DMS53 treated with DMSO at 0.1 percent for 48 hours (cell line): ENCODE measurements at regions not wholly inside any gene's neighbourhood (a gene's known extent, or its start where the extent isn't known, plus 50 kb on each side); places are given as distances from the start of the nearest gene placed in this dataset.
"Not testable (repeated sequence)": the region's sequence is repeated elsewhere in the genome, so short reads cannot be mapped to it uniquely, and the experiment has no call there.

Experiments used
- DNase-seq: peaks from one replicate; lab custom pipeline; 2025; ENCODE audit not compliant: unreplicated experiment; lab: John Stamatoyannopoulos, UW

DNA sequence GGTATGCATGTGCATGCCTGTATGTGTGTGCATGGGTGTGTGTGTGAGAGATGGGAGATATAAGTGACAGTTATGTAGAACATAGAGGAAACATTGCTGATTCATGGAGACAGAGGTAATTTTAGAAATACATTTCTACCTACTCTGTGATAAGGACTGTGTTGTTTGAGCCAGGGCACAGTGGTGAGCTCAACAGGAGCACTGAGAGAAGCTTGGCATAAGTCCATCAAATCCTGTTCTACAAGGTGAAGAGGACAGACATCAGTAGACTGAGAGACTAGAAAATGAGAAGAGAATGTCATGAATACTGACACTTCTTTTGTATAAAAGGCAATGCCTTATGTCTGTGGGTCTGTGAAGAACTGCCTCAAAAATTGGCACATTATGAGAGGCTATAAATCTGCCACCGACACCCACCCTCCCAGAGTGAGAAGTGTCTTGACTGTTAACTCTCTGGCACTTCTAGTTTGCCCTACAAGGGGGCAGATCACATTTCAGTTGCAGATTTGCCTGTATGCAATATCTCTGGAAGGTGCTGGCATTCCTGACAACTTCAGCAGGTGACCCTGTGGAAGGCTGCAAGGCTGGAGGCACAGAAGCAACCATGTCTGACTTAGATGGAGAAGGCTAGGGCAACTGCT is 962.3 kb upstream of the NRXN1 start:
- peak; percentile 63 for DNase-seq

- peak; percentile 51 for DNase-seq
These were observed 958.8 kb upstream of the NRXN1 start for GRCh38 chr2:51990684-51991083.

GRCh38 chr2:51986101-51986500 is 954.2 kb upstream of the NRXN1 start:
- DNase-seq: no peak

DNA sequence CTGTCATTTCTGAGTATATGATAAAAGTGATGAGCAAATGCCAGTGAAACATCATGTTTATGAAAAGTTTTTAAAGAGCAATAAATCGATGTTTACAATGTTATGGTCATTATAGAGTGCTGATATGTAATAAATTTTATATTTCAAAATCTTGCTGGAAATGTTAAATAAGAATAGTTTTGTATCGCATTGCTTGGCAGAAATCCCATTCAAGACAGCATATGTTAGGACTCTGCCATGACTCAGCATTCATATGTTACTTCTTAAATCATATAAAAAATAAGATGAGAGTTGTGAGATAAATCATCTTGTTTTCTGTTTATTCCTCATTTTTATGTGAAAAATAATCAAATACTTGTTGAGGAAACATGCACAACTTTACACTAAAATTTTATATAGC is 949.9 kb upstream of the NRXN1 start:
- peak; percentile 9 for DNase-seq

DNA sequence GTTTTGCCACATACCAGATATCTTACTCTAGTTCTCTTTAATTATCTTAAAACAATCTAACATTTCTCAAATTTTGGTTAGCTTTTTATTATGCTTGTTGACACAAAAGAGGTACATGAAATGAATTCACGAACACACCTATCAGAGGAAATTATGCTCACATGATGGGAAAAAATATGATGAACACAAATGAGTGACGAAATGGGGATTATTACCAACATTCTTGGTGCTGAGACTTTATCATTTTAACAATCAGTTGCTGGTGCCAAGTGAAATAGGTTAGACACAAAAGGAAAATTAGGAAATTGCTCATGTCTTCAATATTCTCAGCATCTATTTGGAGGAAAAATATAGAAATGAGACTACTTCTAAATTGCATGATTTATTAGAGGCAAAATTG is 944.7 kb upstream of the NRXN1 start:
- no peak for DNase-seq

GRCh38 chr2:51971136-51971535 is 939.2 kb upstream of the NRXN1 start:
- DNase-seq: no peak

DNA sequence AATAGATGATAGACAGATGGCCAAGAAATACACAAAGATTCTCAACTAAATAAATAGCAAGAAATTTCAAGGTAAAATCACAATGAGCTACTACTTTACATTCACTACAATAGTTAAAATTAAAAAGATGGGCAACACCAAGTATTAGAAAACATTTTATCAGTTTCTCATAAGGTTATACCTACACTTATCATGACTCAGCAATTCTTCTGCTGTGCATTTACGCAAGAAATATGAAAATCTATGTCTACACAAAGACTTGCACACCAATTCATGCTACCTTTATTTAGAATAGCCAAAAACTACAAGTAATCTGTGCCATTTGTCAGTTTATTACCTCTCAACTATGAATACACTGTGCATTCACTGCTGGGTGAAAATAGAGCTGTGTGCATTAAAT is 937.4 kb upstream of the NRXN1 start:
- no peak for DNase-seq

GRCh38 chr2:51960841-51961335 is 929.0 kb upstream of the NRXN1 start:
- DNase-seq: no peak

GRCh38 chr2:51960281-51960680 is 928.3 kb upstream of the NRXN1 start:
- DNase-seq: no peak

GRCh38 chr2:51959696-51960095 is 927.8 kb upstream of the NRXN1 start:
- DNase-seq: no peak

- DNase-seq: no peak
These were observed 922.0 kb upstream of the NRXN1 start for GRCh38 chr2:51953931-51954330.

- DNase-seq: no peak
These were observed 889.1 kb upstream of the NRXN1 start for GRCh38 chr2:51921076-51921475.

GRCh38 chr2:51920509-51920908 is 888.6 kb upstream of the NRXN1 start:
- no peak for DNase-seq

DNA sequence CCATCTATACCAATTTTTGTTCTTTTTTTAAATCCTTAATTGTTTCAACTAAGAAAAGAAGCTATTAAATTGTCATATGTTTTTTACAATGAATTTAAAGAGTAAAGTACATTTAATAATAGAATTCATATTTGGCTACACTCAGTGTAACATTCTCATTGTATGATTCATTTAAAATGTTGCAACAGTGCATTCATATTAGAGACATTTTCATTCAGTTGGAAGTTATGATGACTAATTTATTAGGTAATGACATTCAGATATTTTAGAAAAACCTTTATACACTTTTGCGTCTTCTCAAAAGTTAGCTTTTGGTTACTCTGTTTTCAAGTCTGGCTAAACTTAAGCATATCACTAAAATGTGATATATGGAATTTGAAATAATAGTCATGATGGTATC is 887.5 kb upstream of the NRXN1 start:
- DNase-seq: no peak

DNA sequence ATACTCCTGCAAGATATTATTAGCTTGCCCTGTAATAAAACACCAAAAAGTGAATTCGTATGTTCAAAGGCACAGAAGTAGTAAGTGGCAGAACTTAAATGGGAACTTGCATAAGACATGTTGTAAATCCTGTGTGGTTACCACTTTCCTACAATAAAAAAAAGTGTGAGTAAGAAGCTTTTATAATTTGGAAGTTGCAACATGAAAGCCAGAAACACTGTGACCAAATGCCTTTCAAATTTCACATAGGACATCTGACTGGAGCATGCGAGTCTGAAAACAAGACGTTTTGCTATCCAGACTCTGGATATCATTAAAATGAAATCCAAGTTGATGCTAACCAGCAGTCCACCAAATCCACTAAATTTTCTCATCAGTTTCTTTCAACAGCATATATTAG is 886.2 kb upstream of the NRXN1 start:
- DNase-seq: no peak

DNA sequence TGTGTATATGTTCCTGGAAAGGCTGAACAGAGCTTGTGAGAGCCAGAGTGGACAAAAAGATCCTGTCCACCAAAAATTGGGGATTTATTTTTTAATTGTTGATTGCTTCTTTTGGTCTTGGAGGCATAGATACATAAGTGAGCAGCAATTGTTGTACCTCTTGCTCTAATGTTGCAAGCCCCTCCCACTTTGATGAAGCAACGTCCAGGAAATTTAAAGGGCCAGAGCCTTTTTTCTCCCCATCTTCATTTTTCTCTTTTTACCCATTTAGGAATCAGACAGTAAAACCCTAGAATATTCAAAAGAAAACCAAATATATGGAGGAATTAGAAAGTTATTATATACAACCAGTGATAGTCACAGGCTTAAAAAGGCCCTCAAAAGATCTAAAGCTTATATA is 871.8 kb upstream of the NRXN1 start:
- no peak for DNase-seq

- DNase-seq: no peak
These were observed 867.7 kb upstream of the NRXN1 start for GRCh38 chr2:51899643-51900042.

GRCh38 chr2:51894584-51894983 is 862.7 kb upstream of the NRXN1 start:
- not testable (repeated sequence) for DNase-seq

- no peak for DNase-seq
These were observed 856.2 kb upstream of the NRXN1 start for GRCh38 chr2:51888120-51888519.

- no peak for DNase-seq
These were observed 849.7 kb upstream of the NRXN1 start for GRCh38 chr2:51881673-51882072.

DNA sequence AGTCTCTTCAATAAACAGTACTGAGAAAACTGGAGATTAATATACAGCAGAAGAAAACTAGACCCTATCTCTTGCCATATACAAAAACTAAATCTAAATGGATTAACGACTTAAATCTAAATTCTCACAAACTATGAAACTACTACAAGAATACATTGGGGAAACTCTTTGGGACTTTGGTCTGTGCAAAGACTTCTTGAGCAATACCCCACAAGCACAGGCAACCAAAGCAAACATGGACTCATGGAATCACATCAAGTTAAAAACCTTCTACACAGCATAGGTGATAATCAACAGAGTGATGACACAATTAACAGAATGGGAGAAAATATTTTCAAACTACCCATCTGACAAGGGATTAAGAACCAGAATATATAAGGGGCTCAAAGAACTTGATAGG is 848.2 kb upstream of the NRXN1 start:
- DNase-seq: no peak

DNA sequence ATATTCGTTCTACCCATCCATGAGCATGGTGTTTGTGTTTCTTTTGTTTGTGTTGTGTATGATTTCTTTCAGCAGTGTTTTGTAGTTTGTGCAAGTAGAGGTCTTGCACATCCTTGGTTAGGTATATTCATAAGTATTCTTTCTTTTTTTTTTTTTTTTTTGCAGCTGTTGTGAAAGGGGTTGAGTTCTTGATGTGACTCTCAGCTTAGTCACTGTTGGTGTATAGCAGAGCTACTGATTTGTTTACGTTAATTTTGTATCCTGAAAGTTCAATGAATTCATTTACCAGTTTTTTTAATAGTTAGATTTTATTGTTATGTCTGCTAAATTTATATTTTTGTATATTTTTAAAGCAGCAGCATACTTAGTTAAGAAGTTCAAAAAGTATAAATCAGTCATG is 834.4 kb upstream of the NRXN1 start:
- DNase-seq: no peak

GRCh38 chr2:51859260-51859659 is 827.3 kb upstream of the NRXN1 start:
- DNase-seq: no peak
